Activated CD8-positive, alpha-beta T cell treated with anti-CD3 and anti-CD28 coated beads for 36 hours (primary cell): ENCODE measurements at regions not wholly inside any gene's neighbourhood (a gene's known extent, or its start where the extent isn't known, plus 50 kb on each side); places are given as distances from the start of the nearest gene placed in this dataset.

Source experiments
- ATAC-seq: fragments of 200-7000 bp; cut with Tn5 transposase; one replicate; pipeline ENCODE4 v1.10.0; 2021; ENCODE audit warnings: mild to moderate bottlenecking, moderate library complexity
- CTCF ChIA-PET: fragments of 350-600 bp; sonication (Branson Sonifier 250); formaldehyde crosslinking; loops from one replicate; lab custom pipeline; 2021; ENCODE audit warnings: antibody characterized with exemption; lab: Charles Lee
- POLR2A ChIA-PET: fragments of 350-600 bp; sonication (Branson Sonifier 250); formaldehyde crosslinking; loops from one replicate; lab custom pipeline; 2021; ENCODE audit warnings: antibody characterized with exemption; lab: Charles Lee
- DNase-seq: peaks from one replicate; pipeline ENCODE4 v3.0.0-alpha.2; 2020
- H3K27ac Mint-ChIP-seq: one replicate; pipeline ENCODE4 v1.8.0; 2021; ENCODE audit warnings: mild to moderate bottlenecking, mixed read lengths
- H3K27me3 Mint-ChIP-seq: one replicate; pipeline ENCODE4 v1.8.0; 2021; ENCODE audit warnings: mixed read lengths
- H3K36me3 Mint-ChIP-seq: one replicate; pipeline ENCODE4 v1.8.0; 2021; ENCODE audit warnings: low read depth, mixed read lengths
- H3K4me1 Mint-ChIP-seq: one replicate; pipeline ENCODE4 v1.8.0; 2021; ENCODE audit warnings: low read depth, mixed read lengths
- H3K4me3 Mint-ChIP-seq: one replicate; pipeline ENCODE4 v1.8.0; 2021; ENCODE audit warnings: mild to moderate bottlenecking, moderate library complexity, mixed read lengths
- H3K9me3 Mint-ChIP-seq: one replicate; pipeline ENCODE4 v1.8.0; 2021; ENCODE audit warnings: mixed read lengths
- intact Hi-C: fragments of 100-400 bp; cut with micrococcal nuclease; formaldehyde crosslinking; loops from one replicate; pipeline ENCODE4 v1.10.0; 2022
- TF ChIP-seq, protein P1 (sequence below): fragments of 200-600 bp; IDR thresholded peaks from one replicate; pipeline ENCODE4 v1.8.0; 2022; ENCODE audit warnings: antibody characterized with exemption, mild to moderate bottlenecking

DNA sequence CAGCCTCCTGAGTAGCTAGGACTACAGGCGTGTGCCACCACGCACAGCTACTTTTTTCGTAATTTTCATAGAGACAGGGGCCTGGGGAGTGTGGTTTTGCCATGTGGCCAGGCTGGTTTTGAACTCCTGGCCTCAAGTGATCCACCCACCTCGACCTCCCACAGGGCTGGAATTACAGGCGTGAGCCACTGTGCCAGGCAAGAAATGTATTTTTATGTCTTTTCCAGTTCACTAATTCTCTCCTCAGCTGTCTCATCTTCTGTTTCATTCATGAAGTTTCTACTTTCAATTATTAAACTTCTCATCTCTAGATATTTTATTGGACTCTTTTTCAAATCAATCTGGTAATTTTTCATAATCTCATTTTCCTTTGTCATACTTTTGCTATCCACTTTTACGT is 72.1 kb upstream of the DISP3 start:
- ChIA-PET CTCF (interaction anchor here (1.2 to 1.8 kb wide), 2 partner anchors 21 to 42 kb away, joined by 3 to 10 read pairs; no protein-coding TSS in a partner anchor), POLR2A (interaction anchor here (1.0 to 2.1 kb wide), 3 partner anchors 23 to 501 kb away, joined by 3 to 6 read pairs (median 5); partner anchors contain the start of gene EXOSC10)
- intact Hi-C loops = loop anchor here (1.0 kb wide), 1 partner anchor 23 kb away; no protein-coding TSS in a partner anchor
- Mint-ChIP-seq H3K9me3 (peaks cover 26% of the 10 kb centered on the region), H3K4me1 (peaks cover 41% of the 10 kb centered on the region), H3K4me3 (peak overlapping the region; percentile 5), H3K27ac (peak overlapping the region; percentile 56), H3K36me3 (peaks cover 8% of the 10 kb centered on the region), H3K27me3 (peaks cover 7% of the 10 kb centered on the region)
- TF ChIP-seq, protein P1, sequence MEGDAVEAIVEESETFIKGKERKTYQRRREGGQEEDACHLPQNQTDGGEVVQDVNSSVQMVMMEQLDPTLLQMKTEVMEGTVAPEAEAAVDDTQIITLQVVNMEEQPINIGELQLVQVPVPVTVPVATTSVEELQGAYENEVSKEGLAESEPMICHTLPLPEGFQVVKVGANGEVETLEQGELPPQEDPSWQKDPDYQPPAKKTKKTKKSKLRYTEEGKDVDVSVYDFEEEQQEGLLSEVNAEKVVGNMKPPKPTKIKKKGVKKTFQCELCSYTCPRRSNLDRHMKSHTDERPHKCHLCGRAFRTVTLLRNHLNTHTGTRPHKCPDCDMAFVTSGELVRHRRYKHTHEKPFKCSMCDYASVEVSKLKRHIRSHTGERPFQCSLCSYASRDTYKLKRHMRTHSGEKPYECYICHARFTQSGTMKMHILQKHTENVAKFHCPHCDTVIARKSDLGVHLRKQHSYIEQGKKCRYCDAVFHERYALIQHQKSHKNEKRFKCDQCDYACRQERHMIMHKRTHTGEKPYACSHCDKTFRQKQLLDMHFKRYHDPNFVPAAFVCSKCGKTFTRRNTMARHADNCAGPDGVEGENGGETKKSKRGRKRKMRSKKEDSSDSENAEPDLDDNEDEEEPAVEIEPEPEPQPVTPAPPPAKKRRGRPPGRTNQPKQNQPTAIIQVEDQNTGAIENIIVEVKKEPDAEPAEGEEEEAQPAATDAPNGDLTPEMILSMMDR = no peak
- ATAC-seq (no peak), DNase-seq (peak; percentile 20)

DNA sequence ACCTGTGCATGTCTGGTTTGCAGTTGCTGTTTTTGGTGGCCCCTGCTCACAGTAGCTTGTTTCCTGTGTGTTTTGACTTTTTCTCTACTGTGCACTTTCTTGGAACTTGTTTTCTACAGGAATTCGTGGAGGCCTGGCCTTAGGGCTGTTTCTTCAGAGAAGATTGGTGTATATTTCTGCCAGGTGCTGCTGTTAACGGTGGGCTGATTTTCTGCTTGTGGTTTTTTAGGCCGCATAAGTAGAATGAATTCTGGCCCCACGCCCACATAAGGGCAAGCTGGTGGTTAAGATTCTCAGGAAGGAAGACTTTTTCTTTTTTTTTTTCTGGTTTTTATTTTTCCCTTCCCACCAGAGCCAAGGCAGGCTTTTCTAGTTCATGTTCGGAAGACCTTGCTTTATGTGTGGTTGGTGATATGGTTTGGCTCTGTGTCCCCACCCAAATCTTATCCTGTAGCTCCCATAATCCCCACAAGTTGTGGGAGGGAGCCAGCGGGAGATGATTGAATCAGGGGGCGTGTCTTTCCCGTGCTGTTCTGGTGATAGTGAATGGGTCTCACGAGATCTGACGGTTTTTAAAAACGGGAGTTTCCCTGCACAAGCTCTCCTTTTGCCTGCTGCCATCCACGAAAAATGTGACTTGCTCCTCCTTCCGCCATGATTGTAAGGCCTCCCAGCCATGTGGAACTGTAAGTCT is 71.5 kb upstream of the DISP3 start:
- ChIA-PET CTCF (interaction anchor here (1.2 to 1.8 kb wide), 3 partner anchors 10 to 43 kb away, joined by 3 to 10 read pairs (median 6); no protein-coding TSS in a partner anchor), POLR2A (interaction anchor here (1.0 to 2.1 kb wide), 4 partner anchors 23 to 500 kb away, joined by 3 to 6 read pairs (median 4); partner anchors contain the start of gene EXOSC10)
- peak overlapping the region; percentile 56 for H3K27ac Mint-ChIP-seq
- peaks cover 7% of the 10 kb centered on the region for H3K27me3 Mint-ChIP-seq
- DNase-seq = peak; percentile 90
- peak overlapping the region; percentile 5 for H3K4me3 Mint-ChIP-seq
- peaks cover 26% of the 10 kb centered on the region for H3K9me3 Mint-ChIP-seq
- peaks cover 41% of the 10 kb centered on the region for H3K4me1 Mint-ChIP-seq
- peak; percentile 91 for ATAC-seq
- TF ChIP-seq, protein P1 = no peak
- H3K36me3 Mint-ChIP-seq = peaks cover 8% of the 10 kb centered on the region
- intact Hi-C loops = loop anchor here (1.0 kb wide), 1 partner anchor 23 kb away; no protein-coding TSS in a partner anchor

DNA sequence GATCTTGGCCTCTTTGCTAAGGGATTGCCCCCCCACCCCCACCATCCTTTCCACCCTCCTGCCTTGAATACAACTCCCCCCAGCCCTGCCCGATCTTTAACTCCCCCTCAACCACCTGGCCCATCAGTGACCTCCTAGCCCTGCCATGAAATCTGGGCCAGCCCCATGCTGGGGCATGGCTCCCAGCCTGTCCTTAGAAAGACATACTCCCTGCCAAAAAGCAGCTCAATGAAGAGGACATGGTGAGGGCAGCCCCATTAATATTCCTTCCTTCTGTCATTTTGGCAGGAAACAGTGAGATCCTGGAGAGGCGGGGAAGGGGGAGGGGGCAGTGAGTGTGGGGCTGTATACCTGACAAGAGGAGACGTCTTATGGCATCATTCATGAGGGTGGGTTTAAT is 66.8 kb upstream of the DISP3 start:
- TF ChIP-seq, protein P1 = no peak

DNA sequence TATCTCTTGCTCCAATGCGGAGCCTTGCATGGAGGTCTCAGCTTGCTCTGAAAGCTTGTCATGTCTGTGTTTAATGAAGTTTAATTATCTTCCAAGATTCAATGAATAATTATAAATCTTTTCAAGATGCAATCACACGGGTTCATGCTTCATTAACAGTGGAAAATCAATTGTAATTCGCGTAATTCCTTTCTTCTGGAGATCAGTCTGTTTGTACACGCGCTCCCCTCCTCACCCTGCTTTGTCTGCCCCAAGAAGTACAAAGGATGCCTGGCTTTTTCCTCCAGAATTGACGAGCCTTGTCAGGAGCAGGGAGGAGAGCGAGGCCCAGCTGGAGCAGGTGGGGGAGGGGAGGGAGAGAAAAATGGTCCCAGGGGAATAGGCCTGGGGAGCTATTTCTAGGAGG is 65.0 kb upstream of the DISP3 start:
- H3K9me3 Mint-ChIP-seq = peaks cover 2% of the 10 kb centered on the region
- no peaks in the 10 kb centered on the region for H3K36me3 Mint-ChIP-seq
- intact Hi-C loops = no loop called here
- no peak overlapping the region for H3K4me3 Mint-ChIP-seq
- POLR2A ChIA-PET = no interaction called here
- CTCF ChIA-PET = no interaction called here
- DNase-seq (no peak), ATAC-seq (no peak)
- TF ChIP-seq, protein P1 = no peak
- peaks cover 8% of the 10 kb centered on the region for H3K4me1 Mint-ChIP-seq
- no peak overlapping the region for H3K27ac Mint-ChIP-seq
- peaks cover 2% of the 10 kb centered on the region for H3K27me3 Mint-ChIP-seq

More for the DNA sequence above, 66.8 kb upstream of the DISP3 start:
- no peak overlapping the region for H3K4me3 Mint-ChIP-seq
- peaks cover 2% of the 10 kb centered on the region for H3K27me3 Mint-ChIP-seq
- H3K9me3 Mint-ChIP-seq = peaks cover 9% of the 10 kb centered on the region
- H3K36me3 Mint-ChIP-seq = peaks cover under 1% of the 10 kb centered on the region
- H3K4me1 Mint-ChIP-seq = peaks cover 24% of the 10 kb centered on the region
- ChIA-PET CTCF (no interaction called here), POLR2A (no interaction called here)
- DNase-seq (no peak), ATAC-seq (no peak)
- H3K27ac Mint-ChIP-seq = no peak overlapping the region
- intact Hi-C loops = no loop called here
